Mucosa of descending colon (tissue), 3 donors: ENCODE measurements at regions not wholly inside any gene's neighbourhood (a gene's known extent, or its start where the extent isn't known, plus 50 kb on each side); places are given as distances from the start of the nearest gene placed in this dataset.
"Not testable (repeated sequence)": the region's sequence is repeated elsewhere in the genome, so short reads cannot be mapped to it uniquely, and the experiment has no call there.

ENCODE experiments used
- ATAC-seq: fragments of 200-7000 bp; cut with Tn5 transposase; one replicate; pipeline ENCODE4 v1.9.1; 2020; ENCODE audit warnings: mild to moderate bottlenecking, moderate library complexity
- DNase-seq, 3 donors: peaks; one replicate each; pipeline ENCODE4 v3.0.0-alpha.2; 2020
- H3K36me3 ChIP-seq: fragments of 200-600 bp; one replicate; pipeline ENCODE4 v1.8.0; 2021; ENCODE audit warnings: low read depth, mild to moderate bottlenecking
- H3K4me1 ChIP-seq: fragments of 200-600 bp; one replicate; pipeline ENCODE4 v1.8.0; 2021; ENCODE audit warnings: low read depth, mild to moderate bottlenecking
- H3K4me3 ChIP-seq: fragments of 200-600 bp; one replicate; pipeline ENCODE4 v1.8.0; 2021; ENCODE audit warnings: mild to moderate bottlenecking
- H3K9me3 ChIP-seq: fragments of 200-600 bp; one replicate; pipeline ENCODE4 v1.8.0; 2021; ENCODE audit warnings: mild to moderate bottlenecking
- intact Hi-C, 2 donors: fragments of 100-400 bp; cut with DNase I in 1 of 2; cut with micrococcal nuclease in 1 of 2; formaldehyde crosslinking; loops; one replicate each; pipeline versions ENCODE4 v1.11.0 to v1.11.1; 2022; cut with DNase I, micrococcal nuclease
- donor health status: DM: no; HTN: no; CAD: no; lungs with moderate emphysema.
- donor health status: DM: no; HTN: no; CAD: no.
- donor health status: DM: no; HTN: yes; CAD: no.

DNA sequence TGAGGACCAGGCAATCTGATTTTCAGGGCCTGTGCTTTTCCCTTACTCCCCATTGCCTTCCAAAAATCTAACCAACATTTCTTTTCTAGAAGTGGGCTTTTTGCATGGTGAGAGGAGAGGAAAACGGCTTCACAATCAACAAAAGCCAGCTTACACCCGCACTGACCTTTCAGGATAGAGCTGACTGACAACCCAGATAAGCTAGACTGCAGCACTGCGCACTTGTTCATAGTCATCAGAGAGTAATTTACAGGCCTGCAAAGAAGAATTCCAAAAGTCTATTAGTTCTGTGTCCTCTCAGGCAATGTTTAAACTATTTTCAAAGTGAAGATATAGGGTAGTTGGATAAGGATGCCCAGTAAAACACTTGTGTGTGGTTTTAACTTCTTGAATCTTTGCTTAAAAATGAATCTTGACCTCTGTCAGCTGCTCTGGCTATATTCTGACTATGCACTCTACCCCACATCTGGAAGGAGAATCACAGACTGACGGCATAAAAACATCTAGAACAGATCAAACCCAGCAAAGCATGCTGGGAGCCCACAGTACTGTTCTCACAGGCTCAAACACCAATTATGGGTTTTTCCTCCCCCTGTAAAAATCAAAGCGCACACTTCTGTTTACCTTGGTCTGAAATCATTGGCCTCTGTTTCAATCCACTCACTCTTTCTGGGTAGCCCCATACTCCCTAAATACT, 172.0 kb downstream of the ZNF92 start:
- DNase-seq, H3K4me3 ChIP-seq, ATAC-seq, H3K4me1 ChIP-seq, H3K36me3 ChIP-seq, intact Hi-C loops, H3K9me3 ChIP-seq: not testable (repeated sequence)

- intact Hi-C loops, ATAC-seq, H3K9me3 ChIP-seq, H3K36me3 ChIP-seq, DNase-seq, H3K4me1 ChIP-seq, H3K4me3 ChIP-seq: not testable (repeated sequence)
These were observed 176.2 kb downstream of the ZNF92 start for GRCh38 chr7:65549589-65550443.

DNA sequence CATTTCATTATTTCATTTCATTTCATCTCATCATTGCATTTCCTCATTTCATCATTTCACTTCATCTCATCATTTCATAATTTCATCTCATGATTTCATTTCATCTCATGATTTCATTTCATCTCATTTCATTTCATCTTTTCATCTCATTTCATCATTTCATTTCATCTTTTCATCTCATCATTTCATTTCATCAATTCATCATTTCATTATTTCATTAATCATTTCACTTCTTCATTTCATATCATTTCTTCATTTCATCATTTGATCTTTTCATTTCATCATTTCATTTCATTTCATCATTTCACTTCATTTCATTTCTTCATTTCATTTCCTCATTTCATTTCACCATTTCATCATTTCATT, 176.8 kb downstream of the ZNF92 start:
- intact Hi-C loops, DNase-seq: not testable (repeated sequence)

DNA sequence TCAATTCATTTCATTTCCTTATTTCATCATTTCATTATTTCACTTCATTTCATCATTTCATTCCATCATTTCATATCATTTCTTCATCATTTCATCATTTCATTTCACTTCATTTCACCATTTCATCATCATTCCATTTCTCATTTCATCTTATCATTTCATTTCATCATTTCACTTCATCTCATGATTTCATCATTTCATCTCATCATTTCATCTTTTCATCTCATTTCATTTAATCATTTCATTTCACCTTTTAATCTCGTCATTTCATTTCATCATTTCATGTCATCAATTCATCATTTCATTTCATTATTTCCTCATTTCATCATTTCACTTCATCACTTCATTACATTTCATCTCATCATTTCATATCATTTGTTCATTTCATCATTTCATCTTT, 177.4 kb downstream of the ZNF92 start:
- ATAC-seq, H3K36me3 ChIP-seq, H3K4me3 ChIP-seq, intact Hi-C loops, DNase-seq, H3K9me3 ChIP-seq, H3K4me1 ChIP-seq: not testable (repeated sequence)

More for the DNA sequence above, 176.8 kb downstream of the ZNF92 start:
- not testable (repeated sequence) for ATAC-seq, H3K4me3 ChIP-seq, H3K9me3 ChIP-seq, H3K4me1 ChIP-seq, H3K36me3 ChIP-seq

GRCh38 chr7:65554553-65555476, 181.2 kb downstream of the ZNF92 start:
- H3K36me3 ChIP-seq, H3K4me3 ChIP-seq, H3K9me3 ChIP-seq, DNase-seq, intact Hi-C loops, H3K4me1 ChIP-seq, ATAC-seq: not testable (repeated sequence)

GRCh38 chr7:65558584-65558983, 184.9 kb downstream of the ZNF92 start:
- H3K4me3 ChIP-seq, ATAC-seq, H3K9me3 ChIP-seq, H3K4me1 ChIP-seq, H3K36me3 ChIP-seq, intact Hi-C loops: not testable (repeated sequence)
- DNase-seq = peak in 2 of 3 donors; percentile 9 to 27

DNA sequence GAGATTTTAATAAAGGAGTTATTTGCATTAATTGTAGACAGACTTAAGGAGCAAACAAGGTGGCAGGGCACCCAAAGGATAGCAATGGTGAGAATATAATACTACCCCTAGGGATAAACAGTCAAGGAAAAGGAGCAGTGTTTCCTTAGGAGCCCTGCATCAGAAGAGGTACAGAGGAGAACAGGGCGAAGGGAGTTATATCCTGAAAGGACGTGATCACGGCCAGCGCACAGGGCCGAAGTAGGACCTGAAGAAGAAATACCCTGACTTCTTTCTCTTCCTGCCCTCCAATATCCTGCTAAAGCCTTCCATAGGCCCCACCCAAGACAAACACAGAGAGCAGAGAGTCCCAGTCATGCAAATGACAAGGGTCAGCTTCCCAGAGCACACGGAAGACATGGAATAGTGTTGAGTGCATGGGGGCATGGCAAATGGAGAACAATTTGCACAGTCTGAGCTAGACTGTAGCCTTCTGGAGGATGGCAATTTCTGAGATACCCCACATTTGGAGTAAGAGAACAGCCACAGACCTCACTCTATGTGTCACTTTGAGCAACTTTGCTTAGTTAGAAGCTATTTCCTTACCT, 188.2 kb downstream of the ZNF92 start:
- H3K4me3 ChIP-seq, H3K36me3 ChIP-seq, H3K9me3 ChIP-seq, H3K4me1 ChIP-seq, intact Hi-C loops: not testable (repeated sequence)
- peak; percentile 54 for ATAC-seq
- DNase-seq = peak in 1 of 3 donors; percentile 5

- intact Hi-C loops, H3K9me3 ChIP-seq, H3K36me3 ChIP-seq, H3K4me1 ChIP-seq, H3K4me3 ChIP-seq, DNase-seq, ATAC-seq: not testable (repeated sequence)
These were observed 188.9 kb downstream of the ZNF92 start for GRCh38 chr7:65562522-65562921.

- H3K36me3 ChIP-seq, ATAC-seq, DNase-seq, H3K9me3 ChIP-seq, intact Hi-C loops, H3K4me1 ChIP-seq, H3K4me3 ChIP-seq: not testable (repeated sequence)
These were observed 189.7 kb downstream of the ZNF92 start for GRCh38 chr7:65563333-65563732.

DNA sequence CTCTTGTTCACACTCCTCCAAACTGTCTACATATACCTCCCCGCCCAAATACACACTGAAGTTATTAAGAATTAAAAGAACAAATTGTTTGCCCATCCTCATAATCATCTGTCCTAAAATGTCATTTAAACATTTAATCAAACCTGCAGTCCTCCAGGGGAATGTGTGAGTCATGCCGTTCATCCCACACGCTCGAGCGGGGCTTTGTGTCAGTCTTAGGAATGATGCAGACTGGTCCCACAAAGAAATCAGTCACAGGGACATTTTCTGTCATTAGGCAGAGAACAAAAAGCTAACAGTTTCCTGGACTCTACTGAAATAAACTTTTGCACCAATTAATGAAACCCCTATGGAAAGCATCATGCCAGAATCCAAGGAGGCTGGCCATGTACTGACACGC, 194.6 kb downstream of the ZNF92 start:
- intact Hi-C loops, H3K4me1 ChIP-seq, ATAC-seq, H3K4me3 ChIP-seq, DNase-seq, H3K9me3 ChIP-seq, H3K36me3 ChIP-seq: not testable (repeated sequence)

GRCh38 chr7:65570990-65571389, 197.3 kb downstream of the ZNF92 start:
- H3K4me3 ChIP-seq, intact Hi-C loops, H3K36me3 ChIP-seq, H3K9me3 ChIP-seq, DNase-seq, H3K4me1 ChIP-seq, ATAC-seq: not testable (repeated sequence)

- ATAC-seq, H3K9me3 ChIP-seq, intact Hi-C loops, H3K4me3 ChIP-seq, H3K4me1 ChIP-seq, H3K36me3 ChIP-seq: not testable (repeated sequence)
- DNase-seq = peak in 1 of 3 donors; percentile 4
These were observed 198.9 kb downstream of the ZNF92 start for GRCh38 chr7:65572581-65572980.

GRCh38 chr7:65576370-65576769, 202.7 kb downstream of the ZNF92 start:
- H3K4me3 ChIP-seq, DNase-seq, ATAC-seq, H3K9me3 ChIP-seq, H3K4me1 ChIP-seq, H3K36me3 ChIP-seq, intact Hi-C loops: not testable (repeated sequence)
